Mammary epithelial cell (primary cell): ENCODE measurements at regions not wholly inside any gene's neighbourhood (a gene's known extent, or its start where the extent isn't known, plus 50 kb on each side); places are given as distances from the start of the nearest gene placed in this dataset.

ENCODE experiments used
- CTCF ChIP-seq, 2 donors: IDR thresholded peaks in 1 of 2; conservative IDR thresholded peaks in 1 of 2; 2 replicates each; pipeline ENCODE4 v1.5.1; 2011 to 2012; ENCODE audit warnings: inconsistent platforms in 2 of 2, low read length in 2 of 2, mild to moderate bottlenecking in 2 of 2, control low read depth in 1 of 2, low read depth in 1 of 2; ENCODE audit not compliant: insufficient read depth in 1 of 2; ENCODE audit errors: extremely low read depth in 1 of 2
- EZH2 ChIP-seq: IDR thresholded peaks from 2 replicates; pipeline ENCODE4 v1.6.1; 2012; ENCODE audit warnings: low read length, inconsistent platforms, borderline replicate concordance

GRCh38 chr6:62974452-62974851, 236.8 kb upstream of the FKBP1C start:
- TF ChIP-seq CTCF (conservative IDR thresholded peaks at IDR 0.05 in 1 of 2, IDR thresholded peaks at IDR 0.05 in 1 of 2; ENCODE audit: extremely low read depth in 1 of 2, insufficient read depth in 1 of 2, low read depth in 1 of 2, low read length in 2 of 2), result no peak
- no peak for TF ChIP-seq EZH2
